IPS-18a (cell line): ENCODE measurements at regions not wholly inside any gene's neighbourhood (a gene's known extent, or its start where the extent isn't known, plus 50 kb on each side); places are given as distances from the start of the nearest gene placed in this dataset.

Source experiments
- H3K27ac ChIP-seq: one replicate; pipeline ENCODE4 v1.5.1; 2013; ENCODE audit warnings: low read length
- H3K27me3 ChIP-seq: one replicate; pipeline ENCODE4 v1.6.1; 2013; ENCODE audit warnings: mild to moderate bottlenecking, low read length; ENCODE audit not compliant: control insufficient read depth, insufficient read depth
- H3K36me3 ChIP-seq: one replicate; pipeline ENCODE4 v1.6.1; 2013; ENCODE audit warnings: low read depth, low read length; ENCODE audit not compliant: control insufficient read depth
- H3K4me1 ChIP-seq: one replicate; pipeline ENCODE4 v1.6.1; 2013; ENCODE audit warnings: low read depth, low read length; ENCODE audit not compliant: control insufficient read depth
- H3K4me3 ChIP-seq: one replicate; pipeline ENCODE4 v1.5.1; 2013; ENCODE audit warnings: low read length
- H3K9ac ChIP-seq: one replicate; pipeline ENCODE4 v1.6.1; 2013; ENCODE audit warnings: mild to moderate bottlenecking, low read length, moderate library complexity
- H3K9me3 ChIP-seq: one replicate; pipeline ENCODE4 v1.6.1; 2013; ENCODE audit warnings: low read depth, low read length; ENCODE audit not compliant: control insufficient read depth

DNA sequence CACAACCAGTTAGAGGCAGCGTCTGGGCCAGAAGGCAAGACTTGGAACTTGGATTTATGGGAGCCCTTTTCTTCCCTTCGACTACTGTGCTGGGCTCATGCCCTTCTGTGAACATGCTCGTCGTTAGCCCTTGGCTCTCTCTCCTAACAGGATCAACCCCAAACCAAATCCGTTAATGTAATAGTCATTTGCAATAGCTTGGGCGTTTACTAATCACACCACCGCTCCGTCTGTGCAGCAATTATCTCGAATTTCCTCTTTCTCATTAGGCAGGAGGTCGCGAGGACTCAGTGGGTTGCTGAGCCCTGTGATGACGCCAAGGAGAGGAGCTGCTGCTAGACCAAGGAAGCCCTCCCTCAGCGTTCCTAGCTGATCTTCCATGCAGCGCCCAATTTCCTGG, 114.7 kb downstream of the ENGASE start:
- Histone ChIP-seq H3K4me3 (no peak overlapping the region), H3K27ac (no peak overlapping the region), H3K9me3 (no peaks in the 10 kb centered on the region), H3K9ac (no peak overlapping the region), H3K36me3 (no peaks in the 10 kb centered on the region), H3K27me3 (peaks cover 19% of the 10 kb centered on the region), H3K4me1 (peaks cover 42% of the 10 kb centered on the region)

DNA sequence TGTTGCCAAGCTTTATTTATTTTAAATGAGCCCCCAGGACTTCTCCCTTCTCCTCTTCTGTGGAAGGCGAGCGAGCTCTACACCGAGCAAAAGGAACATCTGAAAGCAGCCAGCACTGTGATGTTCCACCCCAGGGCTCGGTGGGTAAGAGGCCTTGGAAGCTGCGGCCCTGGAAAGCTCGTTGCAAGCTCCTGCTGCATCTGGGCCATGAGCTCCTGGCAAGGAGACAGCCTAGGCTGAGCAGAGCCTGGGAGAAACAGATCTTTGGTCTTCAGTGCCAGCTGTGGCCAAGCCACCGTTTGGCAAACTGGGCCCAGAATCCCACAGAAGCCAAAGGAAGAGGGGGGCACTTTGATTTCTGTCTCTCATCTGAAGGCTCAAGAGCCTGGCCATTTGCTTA, 114.1 kb downstream of the ENGASE start:
- H3K4me3 ChIP-seq: no peak overlapping the region
- peaks cover 25% of the 10 kb centered on the region for H3K27me3 ChIP-seq
- no peaks in the 10 kb centered on the region for H3K9me3 ChIP-seq
- no peak overlapping the region for H3K9ac ChIP-seq
- H3K4me1 ChIP-seq: peaks cover 42% of the 10 kb centered on the region
- no peak overlapping the region for H3K27ac ChIP-seq
- H3K36me3 ChIP-seq: no peaks in the 10 kb centered on the region

DNA sequence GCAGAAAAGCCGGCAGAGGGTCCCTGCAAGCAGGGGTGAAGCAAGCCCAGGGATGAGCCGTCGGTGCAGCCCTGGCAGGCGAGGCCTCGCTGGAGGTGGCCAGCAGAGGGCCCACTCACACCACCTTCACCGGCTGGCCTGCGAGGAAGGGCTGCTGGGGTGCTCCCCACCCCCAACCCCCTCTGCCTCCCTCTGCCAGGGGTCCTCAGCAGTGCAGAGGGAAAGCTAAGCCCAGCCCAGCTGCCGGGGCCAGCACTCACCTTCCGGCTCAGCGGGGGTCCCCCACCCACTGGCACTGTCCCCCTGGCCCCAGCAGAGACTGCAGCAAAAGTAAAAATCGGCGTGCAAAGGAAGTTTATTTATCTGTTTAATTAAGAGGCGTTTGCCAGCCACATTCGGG, 113.4 kb downstream of the ENGASE start:
- peaks cover 30% of the 10 kb centered on the region for H3K27me3 ChIP-seq
- no peak overlapping the region for H3K9ac ChIP-seq
- H3K27ac ChIP-seq: no peak overlapping the region
- peaks cover 36% of the 10 kb centered on the region for H3K4me1 ChIP-seq
- no peak overlapping the region for H3K4me3 ChIP-seq
- H3K36me3 ChIP-seq: no peaks in the 10 kb centered on the region
- H3K9me3 ChIP-seq: no peaks in the 10 kb centered on the region

DNA sequence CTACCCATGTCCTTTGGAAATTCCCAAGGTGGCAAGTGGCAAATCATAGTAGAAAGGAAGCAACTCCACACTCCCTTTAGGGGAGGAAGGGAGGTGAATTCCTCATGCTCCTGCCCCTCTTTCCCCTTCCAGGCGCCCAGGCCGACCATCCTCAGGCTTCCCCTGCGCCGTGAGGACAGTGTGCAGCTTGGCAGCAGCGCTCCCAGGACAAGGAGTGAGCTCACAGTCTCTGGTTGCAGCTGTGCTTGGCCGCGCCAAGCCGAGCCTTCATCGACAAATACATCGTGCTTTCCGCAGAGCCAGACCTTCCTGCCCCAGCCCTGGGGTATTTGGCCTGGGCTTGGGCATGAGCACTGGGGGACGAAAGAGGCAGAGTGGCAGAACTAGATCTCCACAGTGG, 112.6 kb downstream of the ENGASE start:
- Histone ChIP-seq H3K4me3 (no peak overlapping the region), H3K4me1 (peaks cover 29% of the 10 kb centered on the region), H3K27me3 (peaks cover 32% of the 10 kb centered on the region), H3K9me3 (no peaks in the 10 kb centered on the region), H3K27ac (no peak overlapping the region), H3K36me3 (no peaks in the 10 kb centered on the region), H3K9ac (no peak overlapping the region)

DNA sequence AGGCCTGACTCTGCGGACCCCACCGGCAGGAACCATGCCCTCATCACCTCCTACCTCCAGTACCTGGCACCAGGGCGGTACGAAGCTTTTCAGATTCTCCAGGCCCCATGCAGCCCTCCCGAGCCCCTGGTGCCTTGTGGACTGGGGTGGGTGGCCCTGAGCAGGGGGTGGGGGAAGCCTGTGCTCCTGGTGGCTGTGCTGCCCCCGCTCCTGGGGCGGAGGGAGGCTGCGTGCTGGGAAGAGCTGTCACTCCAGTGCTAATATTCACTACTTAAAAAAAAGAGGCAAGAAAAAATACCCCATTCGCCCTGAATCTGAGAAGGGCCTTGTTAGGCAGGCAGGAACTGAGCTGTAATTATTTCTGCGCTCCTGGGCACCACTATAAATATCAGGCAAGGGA, 111.8 kb downstream of the ENGASE start:
- peaks cover 23% of the 10 kb centered on the region for H3K4me1 ChIP-seq
- no peaks in the 10 kb centered on the region for H3K36me3 ChIP-seq
- H3K27ac ChIP-seq: no peak overlapping the region
- H3K27me3 ChIP-seq: peaks cover 40% of the 10 kb centered on the region
- no peaks in the 10 kb centered on the region for H3K9me3 ChIP-seq
- no peak overlapping the region for H3K9ac ChIP-seq
- H3K4me3 ChIP-seq: no peak overlapping the region

DNA sequence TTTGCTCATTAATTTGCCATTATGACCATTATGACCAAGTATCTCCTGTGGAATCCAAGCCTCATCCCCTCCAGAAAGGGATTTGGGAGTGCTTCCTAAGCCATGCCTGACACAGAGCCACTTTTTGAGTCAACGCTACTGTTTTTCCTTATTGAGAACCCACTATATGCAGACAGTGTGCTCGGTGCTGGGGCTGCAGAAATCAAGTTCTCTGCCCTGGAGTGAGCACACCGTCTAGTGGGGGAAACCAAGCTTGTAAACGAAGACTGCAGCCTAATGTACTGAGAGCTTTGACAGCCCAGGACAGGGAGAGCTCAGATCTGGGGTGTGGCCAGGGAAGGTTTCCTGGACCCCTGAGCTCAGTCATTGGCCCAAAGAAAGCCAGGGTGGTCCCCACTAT, 111.0 kb downstream of the ENGASE start:
- no peak overlapping the region for H3K27ac ChIP-seq
- no peaks in the 10 kb centered on the region for H3K9me3 ChIP-seq
- peaks cover 18% of the 10 kb centered on the region for H3K4me1 ChIP-seq
- no peaks in the 10 kb centered on the region for H3K36me3 ChIP-seq
- peaks cover 42% of the 10 kb centered on the region for H3K27me3 ChIP-seq
- no peak overlapping the region for H3K9ac ChIP-seq
- no peak overlapping the region for H3K4me3 ChIP-seq

DNA sequence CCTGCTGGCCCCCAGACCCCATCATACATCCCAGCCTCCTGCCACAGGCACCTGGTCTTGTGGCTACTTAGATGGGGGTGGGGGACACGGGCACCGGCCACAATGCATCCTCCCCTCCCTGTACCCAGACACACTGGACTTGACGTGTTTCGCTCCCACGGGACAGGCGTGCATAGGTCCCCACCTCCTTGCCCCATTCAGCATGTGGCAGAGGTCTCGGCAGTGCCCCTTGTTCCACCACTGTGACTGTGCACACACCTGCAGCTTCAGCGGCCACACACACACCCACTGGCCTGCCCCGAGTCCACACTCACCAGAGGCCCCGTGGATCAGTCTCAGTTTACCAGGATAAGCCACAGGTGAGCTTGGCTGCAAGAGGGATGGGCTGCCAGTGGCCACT, 109.6 kb downstream of the ENGASE start:
- H3K36me3 ChIP-seq: no peaks in the 10 kb centered on the region
- H3K27me3 ChIP-seq: peaks cover 42% of the 10 kb centered on the region
- peaks cover 15% of the 10 kb centered on the region for H3K4me1 ChIP-seq
- peak overlapping the region; percentile 24 for H3K9ac ChIP-seq
- H3K4me3 ChIP-seq: peak overlapping the region; percentile 62
- H3K27ac ChIP-seq: no peak overlapping the region
- no peaks in the 10 kb centered on the region for H3K9me3 ChIP-seq

DNA sequence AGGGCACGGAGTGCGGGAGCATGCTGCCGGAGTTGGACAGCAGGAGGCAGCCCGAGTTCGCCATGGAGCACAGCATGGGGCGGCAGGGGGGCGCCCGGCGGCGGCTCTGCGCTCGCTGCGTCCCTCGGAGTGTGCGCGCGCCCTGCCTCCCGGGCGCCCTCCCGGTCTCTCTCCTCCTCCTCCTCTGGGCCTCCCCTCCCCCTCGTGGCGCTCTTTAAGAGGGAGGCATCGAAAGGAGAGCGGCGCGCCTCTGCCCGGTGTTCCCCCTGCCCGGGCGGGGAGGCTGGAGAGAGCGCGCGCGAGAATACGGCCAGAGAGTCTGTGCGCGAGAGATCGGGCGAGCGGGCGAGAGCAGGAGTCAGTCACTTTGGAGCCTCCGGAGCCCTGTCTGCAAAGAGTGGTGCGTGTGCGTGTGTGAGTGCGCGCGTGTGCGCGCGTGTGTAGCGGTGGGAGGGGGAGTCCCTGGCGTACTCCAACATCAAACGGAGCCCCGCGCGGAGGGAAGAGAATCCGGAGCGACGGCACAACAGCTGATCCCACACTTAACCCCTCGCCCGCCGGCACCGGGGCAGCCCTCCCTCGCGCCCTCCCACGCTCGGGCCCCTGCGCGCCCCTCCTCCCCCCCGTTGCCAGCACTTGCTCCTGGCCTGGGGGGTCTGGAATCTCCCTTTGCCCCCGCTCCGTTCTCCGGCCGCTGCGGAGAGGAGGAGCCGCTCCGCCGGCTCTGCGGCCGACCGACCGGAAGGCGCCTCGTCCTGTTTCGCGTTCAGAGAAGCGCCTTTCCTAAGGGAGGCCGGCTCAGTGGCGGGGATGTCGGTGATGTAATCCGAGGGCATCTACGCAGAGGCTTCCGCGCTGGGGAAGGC, 108.9 kb downstream of the ENGASE start:
- Histone ChIP-seq H3K9me3 (no peaks in the 10 kb centered on the region), H3K27me3 (peaks cover 42% of the 10 kb centered on the region), H3K4me3 (peak overlapping the region; percentile 62), H3K4me1 (peaks cover 14% of the 10 kb centered on the region), H3K27ac (no peak overlapping the region), H3K36me3 (no peaks in the 10 kb centered on the region), H3K9ac (peak overlapping the region; percentile 24)

DNA sequence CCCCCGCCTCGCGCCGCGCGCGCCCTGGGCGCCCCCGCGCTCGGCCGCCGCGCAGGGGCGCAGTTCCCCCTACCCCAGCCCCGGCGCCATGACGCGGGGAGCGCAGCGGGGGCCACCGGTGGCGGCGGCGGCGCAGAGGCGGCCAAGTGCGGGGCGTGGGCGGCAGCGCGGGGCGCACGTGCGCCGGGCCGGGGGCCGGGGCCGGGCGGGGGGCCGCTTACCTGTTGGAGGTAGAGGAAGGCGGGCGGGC, 108.3 kb downstream of the ENGASE start:
- H3K27me3 ChIP-seq: peaks cover 42% of the 10 kb centered on the region
- no peaks in the 10 kb centered on the region for H3K36me3 ChIP-seq
- H3K9ac ChIP-seq: peak overlapping the region; percentile 24
- H3K4me1 ChIP-seq: peaks cover 10% of the 10 kb centered on the region
- no peak overlapping the region for H3K27ac ChIP-seq
- H3K4me3 ChIP-seq: peak overlapping the region; percentile 62
- H3K9me3 ChIP-seq: no peaks in the 10 kb centered on the region

DNA sequence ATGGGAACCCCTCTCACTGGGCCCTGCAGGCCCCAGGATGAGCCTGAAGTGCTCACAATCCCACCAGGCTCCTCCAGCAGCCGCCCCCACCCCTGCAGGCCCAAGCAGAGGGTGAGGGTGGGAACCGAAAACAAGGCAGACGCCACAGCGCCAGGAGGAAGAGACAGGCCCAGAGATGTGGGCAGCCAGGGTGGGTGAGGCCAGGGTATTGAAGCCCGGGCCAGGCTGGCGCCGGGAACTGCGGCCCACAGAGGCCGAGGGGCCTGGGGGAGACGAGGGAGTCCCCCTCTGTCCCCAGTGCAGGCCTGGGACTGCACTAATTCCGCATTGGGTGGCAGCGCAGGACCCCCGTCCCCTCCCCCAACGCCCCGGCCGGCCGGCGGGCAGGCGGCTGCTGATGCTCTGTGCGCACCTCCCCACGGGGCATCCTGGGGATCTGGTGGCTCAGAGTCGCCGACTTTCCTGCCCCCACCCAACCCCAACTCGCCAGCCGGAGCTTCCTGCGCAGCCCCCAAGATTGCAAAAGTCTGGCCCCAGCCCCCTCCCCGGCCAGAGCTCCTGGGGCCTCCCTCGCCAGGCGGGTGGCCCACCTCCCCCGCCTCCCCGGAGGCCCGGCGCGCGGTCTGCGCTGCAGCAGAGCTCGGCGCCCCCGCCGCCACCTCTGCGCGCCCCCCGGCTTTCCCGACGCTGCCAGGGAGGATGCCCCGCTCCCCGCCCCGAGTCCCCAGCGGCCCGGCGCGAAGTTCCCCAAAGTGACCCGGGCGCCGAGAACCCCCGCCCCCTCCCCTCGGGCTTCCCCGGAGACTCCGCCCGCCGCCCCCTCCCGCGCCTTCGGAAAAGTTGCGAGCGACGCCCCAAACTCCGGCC, 107.8 kb downstream of the ENGASE start:
- no peaks in the 10 kb centered on the region for H3K9me3 ChIP-seq
- peaks cover 42% of the 10 kb centered on the region for H3K27me3 ChIP-seq
- H3K4me1 ChIP-seq: peaks cover 5% of the 10 kb centered on the region
- peak overlapping the region; percentile 50 for H3K4me3 ChIP-seq
- no peaks in the 10 kb centered on the region for H3K36me3 ChIP-seq
- no peak overlapping the region for H3K9ac ChIP-seq
- no peak overlapping the region for H3K27ac ChIP-seq

DNA sequence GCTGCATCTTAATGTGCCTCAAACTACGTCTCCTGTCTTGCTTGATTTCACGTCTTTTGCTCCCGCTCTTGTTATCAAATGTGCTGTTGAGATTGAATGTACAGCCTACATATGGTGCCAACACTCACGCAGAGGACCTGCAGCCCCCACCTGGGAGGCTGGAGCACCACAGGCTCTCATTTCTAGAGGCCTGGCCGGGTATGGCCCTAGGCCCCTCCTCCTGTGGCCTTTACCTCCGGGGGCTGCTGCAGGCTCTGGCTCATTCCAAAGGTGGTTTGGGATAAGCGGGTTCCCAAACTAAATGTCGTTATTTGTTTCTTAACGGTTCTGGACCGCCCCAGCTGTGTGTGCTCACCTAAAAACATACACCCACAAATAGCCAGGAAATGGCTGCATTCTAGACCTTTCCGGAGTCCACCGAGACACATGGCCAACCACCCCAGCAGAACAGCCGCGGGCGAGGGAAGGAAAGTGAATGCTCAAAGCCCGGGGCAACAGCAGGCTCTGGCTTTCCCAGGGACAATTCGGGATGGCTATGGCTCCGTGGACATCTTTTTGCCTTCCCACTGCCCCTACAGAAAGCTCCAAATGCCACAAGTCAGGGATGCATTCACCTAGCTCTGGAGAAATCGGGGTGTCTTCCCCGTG, 105.9 kb downstream of the ENGASE start:
- Histone ChIP-seq H3K4me1 (peaks cover 5% of the 10 kb centered on the region), H3K9me3 (no peaks in the 10 kb centered on the region), H3K36me3 (no peaks in the 10 kb centered on the region), H3K4me3 (no peak overlapping the region), H3K27ac (no peak overlapping the region), H3K9ac (no peak overlapping the region), H3K27me3 (peaks cover 35% of the 10 kb centered on the region)
